ENCODE measurements at regions not wholly inside any gene's neighbourhood (a gene's known extent, or its start where the extent isn't known, plus 50 kb on each side); places are given as distances from the start of the nearest gene placed in this dataset.

- no peaks in the 10 kb centered on the region for H3K36me3 ChIP-seq (ENCODE audit: insufficient read depth, low read length)
- no peaks in the 10 kb centered on the region for H3F3A ChIP-seq (ENCODE audit: low read depth)
- no peak overlapping the region for H3K4me2 ChIP-seq (ENCODE audit: low read depth, low read length, poor library complexity, severe bottlenecking)
- H3K9me3 ChIP-seq (ENCODE audit: insufficient read depth, low read depth, low read length): peaks cover 4% of the 10 kb centered on the region; the same call in 1 of the 2 replicates
- H3K27me3 ChIP-seq (ENCODE audit: insufficient read depth, low read length, poor library complexity, severe bottlenecking): no peaks in the 10 kb centered on the region
- no peaks in the 10 kb centered on the region for H3K4me1 ChIP-seq (ENCODE audit: insufficient read depth, low read length, poor library complexity, severe bottlenecking)
- no peaks in the 10 kb centered on the region for H3K79me2 ChIP-seq (ENCODE audit: insufficient read depth, low read length)
- no peak overlapping the region for H2AFZ ChIP-seq (ENCODE audit: low read length)
- H4K20me1 ChIP-seq (ENCODE audit: insufficient read depth, low read length, poor library complexity, severe bottlenecking): no peaks in the 10 kb centered on the region
- H3K4me3 ChIP-seq (ENCODE audit: low read length, poor library complexity, severe bottlenecking): no peak overlapping the region
- TF ChIP-seq CTCF (conservative IDR thresholded peaks at IDR 0.05; ENCODE audit: low read length) (no peak), EZH2phosphoT487 (IDR thresholded peaks at IDR 0.05; ENCODE audit: borderline replicate concordance) (no peak)
- H3K9ac ChIP-seq (ENCODE audit: low read depth, low read length, poor library complexity, severe bottlenecking): no peak overlapping the region
- H3K9me2 ChIP-seq (replicated peaks; ENCODE audit: low read depth, low read length): no peaks in the 10 kb centered on the region
Observed at GRCh38 chr10:111338805-111339204, 262.0 kb downstream of the ADRA2A start.

- H3K27me3 ChIP-seq (ENCODE audit: insufficient read depth, low read length, poor library complexity, severe bottlenecking): no peaks in the 10 kb centered on the region
- H3K9me3 ChIP-seq (ENCODE audit: insufficient read depth, low read depth, low read length): peaks cover 4% of the 10 kb centered on the region; the same call in 1 of the 2 replicates
- no peaks in the 10 kb centered on the region for H3K79me2 ChIP-seq (ENCODE audit: insufficient read depth, low read length)
- no peaks in the 10 kb centered on the region for H3K4me1 ChIP-seq (ENCODE audit: insufficient read depth, low read length, poor library complexity, severe bottlenecking)
- no peak overlapping the region for H3K9ac ChIP-seq (ENCODE audit: low read depth, low read length, poor library complexity, severe bottlenecking)
- TF ChIP-seq CTCF (conservative IDR thresholded peaks at IDR 0.05; ENCODE audit: low read length): peak; percentile 41; the same call in 1 of the 2 replicates
- TF ChIP-seq EZH2phosphoT487 (IDR thresholded peaks at IDR 0.05; ENCODE audit: borderline replicate concordance): no peak
- H3K9me2 ChIP-seq (replicated peaks; ENCODE audit: low read depth, low read length): no peaks in the 10 kb centered on the region
- H2AFZ ChIP-seq (ENCODE audit: low read length): no peak overlapping the region
- H3K36me3 ChIP-seq (ENCODE audit: insufficient read depth, low read length): no peaks in the 10 kb centered on the region
- no peak overlapping the region for H3K4me3 ChIP-seq (ENCODE audit: low read length, poor library complexity, severe bottlenecking)
- no peaks in the 10 kb centered on the region for H3F3A ChIP-seq (ENCODE audit: low read depth)
- H3K4me2 ChIP-seq (ENCODE audit: low read depth, low read length, poor library complexity, severe bottlenecking): no peak overlapping the region
- H4K20me1 ChIP-seq (ENCODE audit: insufficient read depth, low read length, poor library complexity, severe bottlenecking): no peaks in the 10 kb centered on the region
Observed at GRCh38 chr10:111344804-111345203, 268.0 kb downstream of the ADRA2A start.

- H3K4me2 ChIP-seq (ENCODE audit: low read depth, low read length, poor library complexity, severe bottlenecking): no peak overlapping the region
- H3F3A ChIP-seq (ENCODE audit: low read depth): no peaks in the 10 kb centered on the region
- H3K9ac ChIP-seq (ENCODE audit: low read depth, low read length, poor library complexity, severe bottlenecking): no peak overlapping the region
- H3K4me1 ChIP-seq (ENCODE audit: insufficient read depth, low read length, poor library complexity, severe bottlenecking): no peaks in the 10 kb centered on the region
- H3K4me3 ChIP-seq (ENCODE audit: low read length, poor library complexity, severe bottlenecking): no peak overlapping the region
- H3K27me3 ChIP-seq (ENCODE audit: insufficient read depth, low read length, poor library complexity, severe bottlenecking): no peaks in the 10 kb centered on the region
- H3K79me2 ChIP-seq (ENCODE audit: insufficient read depth, low read length): no peaks in the 10 kb centered on the region
- no peak for TF ChIP-seq EZH2phosphoT487 (IDR thresholded peaks at IDR 0.05; ENCODE audit: borderline replicate concordance)
- TF ChIP-seq CTCF (conservative IDR thresholded peaks at IDR 0.05; ENCODE audit: low read length): no peak
- no peaks in the 10 kb centered on the region for H3K9me3 ChIP-seq (ENCODE audit: insufficient read depth, low read depth, low read length)
- no peak overlapping the region for H2AFZ ChIP-seq (ENCODE audit: low read length)
- no peaks in the 10 kb centered on the region for H3K36me3 ChIP-seq (ENCODE audit: insufficient read depth, low read length)
- no peaks in the 10 kb centered on the region for H4K20me1 ChIP-seq (ENCODE audit: insufficient read depth, low read length, poor library complexity, severe bottlenecking)
- no peaks in the 10 kb centered on the region for H3K9me2 ChIP-seq (replicated peaks; ENCODE audit: low read depth, low read length)
Observed at GRCh38 chr10:111347386-111348013, 270.7 kb downstream of the ADRA2A start.

Data from Loucy (cell line).